T-cell (primary cell): ENCODE measurements at regions not wholly inside any gene's neighbourhood (a gene's known extent, or its start where the extent isn't known, plus 50 kb on each side); places are given as distances from the start of the nearest gene placed in this dataset.
"Not testable (repeated sequence)": the region's sequence is repeated elsewhere in the genome, so short reads cannot be mapped to it uniquely, and the experiment has no call there.

Source experiments
- ATAC-seq, 4 experiments: fragments of 200-7000 bp in 3 of 4; fragments of 150-1000 bp in 1 of 4; cut with Tn5 transposase; replicated peaks in 1 of 4; 1 replicate in 3 of 4; 2 replicates in 1 of 4; pipeline ENCODE4 v1.10.0; 2021; ENCODE audit warnings: moderate library complexity in 3 of 4, mild to moderate bottlenecking in 2 of 4, moderate number of reproducible peaks in 1 of 4
- CTCF ChIA-PET, 2 donors: fragments of 300-600 bp; sonication (Branson Sonifier 250); formaldehyde crosslinking; loops; one replicate each; lab custom pipeline; 2022; ENCODE audit warnings: antibody characterized with exemption in 2 of 2; lab: Charles Lee
- POLR2A ChIA-PET, 2 donors: fragments of 300-600 bp; sonication (Branson Sonifier 250); formaldehyde crosslinking; loops; one replicate each; lab custom pipeline; 2022; ENCODE audit warnings: antibody characterized with exemption in 2 of 2; lab: Charles Lee
- DNase-seq, 35 experiments: peaks; one replicate each; pipeline versions ENCODE4 v3.0.0 to v3.0.0-alpha.2; 2013 to 2023
- H3K27ac ChIP-seq: one replicate; pipeline ENCODE4 v1.5.1; 2013; ENCODE audit warnings: low read length
- H3K27me3 ChIP-seq, 2 experiments: replicated peaks in 1 of 2; 1 replicate in 1 of 2; 2 replicates in 1 of 2; pipeline versions ENCODE4 v1.6.1 to v1.7.0; 2013; ENCODE audit warnings: low read length in 1 of 2, mixed read lengths in 1 of 2; ENCODE audit not compliant: control insufficient read depth in 2 of 2, insufficient read depth in 2 of 2; ENCODE audit errors: extremely low read depth in 1 of 2
- H3K36me3 ChIP-seq, 2 donors: 1 replicate in 1 of 2; 2 replicates in 1 of 2; pipeline versions ENCODE4 v1.6.1 to v1.7.0; 2013; ENCODE audit warnings: low read length in 1 of 2; ENCODE audit not compliant: control insufficient read depth in 2 of 2, insufficient read depth in 1 of 2; ENCODE audit errors: extremely low read depth in 1 of 2
- H3K4me1 ChIP-seq, 2 experiments: 1 replicate in 1 of 2; 2 replicates in 1 of 2; pipeline versions ENCODE4 v1.6.1 to v1.7.0; 2013; ENCODE audit warnings: low read length in 2 of 2, mixed read lengths in 1 of 2; ENCODE audit not compliant: insufficient read depth in 2 of 2, control insufficient read depth in 1 of 2; ENCODE audit errors: extremely low read depth in 1 of 2
- H3K4me3 ChIP-seq, 2 donors: 1 replicate in 1 of 2; 2 replicates in 1 of 2; pipeline versions ENCODE4 v1.5.1 to v1.7.0; 2013; ENCODE audit warnings: mild to moderate bottlenecking in 2 of 2, low read length in 1 of 2, moderate library complexity in 1 of 2; ENCODE audit not compliant: control insufficient read depth in 1 of 2; ENCODE audit errors: extremely low read depth in 1 of 2
- H3K9me3 ChIP-seq: 2 replicates; pipeline ENCODE4 v1.7.0; 2013
- H3K27ac Mint-ChIP-seq, 2 donors: one replicate each; pipeline ENCODE4 v1.8.0; 2020 to 2021; ENCODE audit warnings: mild to moderate bottlenecking in 2 of 2, mixed read lengths in 2 of 2
- H3K27me3 Mint-ChIP-seq, 2 donors: one replicate each; pipeline ENCODE4 v1.8.0; 2021 to 2022; ENCODE audit warnings: mixed read lengths in 2 of 2
- H3K36me3 Mint-ChIP-seq: one replicate; pipeline ENCODE4 v1.8.0; 2021; ENCODE audit warnings: mixed read lengths
- H3K4me1 Mint-ChIP-seq, 3 donors: one replicate each; pipeline ENCODE4 v1.8.0; 2020 to 2022; ENCODE audit warnings: mixed read lengths in 3 of 3, mild to moderate bottlenecking in 1 of 3
- H3K4me3 Mint-ChIP-seq, 3 donors: one replicate each; pipeline ENCODE4 v1.8.0; 2020 to 2022; ENCODE audit warnings: mild to moderate bottlenecking in 3 of 3, mixed read lengths in 3 of 3, moderate library complexity in 3 of 3
- H3K9me3 Mint-ChIP-seq, 3 donors: one replicate each; pipeline ENCODE4 v1.8.0; 2020 to 2022; ENCODE audit warnings: mixed read lengths in 3 of 3
- WGBS: methylation state at CpG from one replicate; pipeline ENCODE4 v1.1.5; 2013; ENCODE audit warnings: missing lambda C conversion rate; ENCODE audit not compliant: insufficient coverage; 5-methylcytosine and 5-hydroxymethylcytosine counted together

- Histone ChIP-seq H3K27me3 (no peaks in the 10 kb centered on the region), H3K36me3 (no peaks in the 10 kb centered on the region), H3K4me3 (no peak overlapping the region), H3K4me1 (no peaks in the 10 kb centered on the region), H3K27ac (no peak overlapping the region), H3K9me3 (no peaks in the 10 kb centered on the region)
- CTCF ChIA-PET, result no interaction called here
- no peaks in the 10 kb centered on the region for H3K27me3 Mint-ChIP-seq
- ATAC-seq (no peak), DNase-seq (no peak)
- no peak overlapping the region for H3K27ac Mint-ChIP-seq
- POLR2A ChIA-PET, result no interaction called here
- no peak overlapping the region for H3K4me3 Mint-ChIP-seq
- no peaks in the 10 kb centered on the region for H3K36me3 Mint-ChIP-seq
- peaks cover 0 to 5% (median 0%) of the 10 kb centered on the region in 3 donors for H3K9me3 Mint-ChIP-seq
- H3K4me1 Mint-ChIP-seq, result no peaks in the 10 kb centered on the region
- no CpG with 5 or more reads among the region's 3 CpGs for WGBS
Measured at GRCh38 chr12:42725809-42726208, 136.3 kb upstream of the PRICKLE1 start.

- Histone ChIP-seq H3K27me3 (no peaks in the 10 kb centered on the region), H3K9me3 (no peaks in the 10 kb centered on the region), H3K27ac (no peak overlapping the region), H3K36me3 (no peaks in the 10 kb centered on the region), H3K4me1 (no peaks in the 10 kb centered on the region), H3K4me3 (no peak overlapping the region)
- no peak for DNase-seq
- ATAC-seq, result no peak
- H3K27ac Mint-ChIP-seq, result no peak overlapping the region
- peaks cover 3 to 35% (median 3%) of the 10 kb centered on the region in 3 donors for H3K9me3 Mint-ChIP-seq
- ChIA-PET POLR2A (interaction anchor here in 1 of 2 donors (0.5 kb wide), 1 partner anchor 393 kb away, joined by 4 read pairs; no protein-coding TSS in a partner anchor), CTCF (no interaction called here)
- no peaks in the 10 kb centered on the region for H3K4me1 Mint-ChIP-seq
- no peaks in the 10 kb centered on the region for H3K27me3 Mint-ChIP-seq
- H3K36me3 Mint-ChIP-seq, result no peaks in the 10 kb centered on the region
- 63% methylated on average over 5 of the region's 5 CpGs for WGBS
- no peak overlapping the region for H3K4me3 Mint-ChIP-seq
Measured at GRCh38 chr12:42716491-42716891, 126.9 kb upstream of the PRICKLE1 start.

GRCh38 chr12:42713566-42713965 lies 124.0 kb upstream of the PRICKLE1 start:
- H3K4me3 ChIP-seq, H3K36me3 ChIP-seq, H3K4me1 ChIP-seq, H3K4me3 Mint-ChIP-seq, H3K27me3 Mint-ChIP-seq, DNase-seq, H3K36me3 Mint-ChIP-seq, ATAC-seq, H3K4me1 Mint-ChIP-seq, H3K27ac ChIP-seq, H3K27ac Mint-ChIP-seq, POLR2A ChIA-PET, CTCF ChIA-PET, H3K9me3 ChIP-seq, H3K27me3 ChIP-seq: not testable (repeated sequence)
- WGBS, result no CpG with 5 or more reads among the region's 3 CpGs
- peaks cover 3 to 49% (median 8%) of the 10 kb centered on the region in 3 donors for H3K9me3 Mint-ChIP-seq

- H3K36me3 Mint-ChIP-seq, result not testable (repeated sequence)
Measured at GRCh38 chr12:42708374-42708773, 118.8 kb upstream of the PRICKLE1 start.

GRCh38 chr12:42707312-42708226 lies 118.0 kb upstream of the PRICKLE1 start:
- ChIA-PET CTCF (no interaction called here), POLR2A (no interaction called here)
- WGBS, result 88% methylated on average over 9 of the region's 11 CpGs
- no peaks in the 10 kb centered on the region for H3K9me3 ChIP-seq
- Mint-ChIP-seq H3K27ac (no peak overlapping the region), H3K27me3 (no peaks in the 10 kb centered on the region), H3K4me1 (no peaks in the 10 kb centered on the region), H3K4me3 (no peak overlapping the region), H3K9me3 (peaks cover 2 to 21% (median 6%) of the 10 kb centered on the region in 3 donors), H3K36me3 (no peaks in the 10 kb centered on the region)
- no peaks in the 10 kb centered on the region for H3K4me1 ChIP-seq
- H3K27ac ChIP-seq, result no peak overlapping the region
- no peaks in the 10 kb centered on the region for H3K36me3 ChIP-seq
- H3K27me3 ChIP-seq, result peaks cover 0 to 5% of the 10 kb centered on the region in 2 experiments
- no peak overlapping the region for H3K4me3 ChIP-seq
- DNase-seq (no peak), ATAC-seq (no peak)

More at GRCh38 chr12:42708374-42708773, 118.8 kb upstream of the PRICKLE1 start:
- 93% methylated on average over 3 of the region's 6 CpGs for WGBS
- ATAC-seq, H3K4me1 ChIP-seq, H3K27me3 Mint-ChIP-seq, H3K36me3 ChIP-seq, H3K27me3 ChIP-seq, H3K4me3 ChIP-seq, H3K9me3 ChIP-seq, CTCF ChIA-PET, H3K27ac Mint-ChIP-seq, POLR2A ChIA-PET, DNase-seq, H3K4me1 Mint-ChIP-seq, H3K27ac ChIP-seq, H3K4me3 Mint-ChIP-seq: not testable (repeated sequence)
- peaks cover 4 to 29% (median 6%) of the 10 kb centered on the region in 3 donors for H3K9me3 Mint-ChIP-seq

GRCh38 chr12:42706321-42706720 lies 116.8 kb upstream of the PRICKLE1 start:
- no peak overlapping the region for H3K27ac ChIP-seq
- POLR2A ChIA-PET, result no interaction called here
- H3K27ac Mint-ChIP-seq, result no peak overlapping the region
- H3K36me3 ChIP-seq, result no peaks in the 10 kb centered on the region
- H3K4me1 Mint-ChIP-seq, result no peaks in the 10 kb centered on the region
- H3K4me1 ChIP-seq, result no peaks in the 10 kb centered on the region
- ATAC-seq (no peak), DNase-seq (no peak)
- no peaks in the 10 kb centered on the region for H3K27me3 Mint-ChIP-seq
- H3K36me3 Mint-ChIP-seq, result no peaks in the 10 kb centered on the region
- CTCF ChIA-PET, result no interaction called here
- no peaks in the 10 kb centered on the region for H3K9me3 ChIP-seq
- peaks cover 2 to 13% (median 5%) of the 10 kb centered on the region in 3 donors for H3K9me3 Mint-ChIP-seq
- peaks cover 0 to 5% of the 10 kb centered on the region in 2 experiments for H3K27me3 ChIP-seq
- WGBS, result no CpG with 5 or more reads among the region's 1 CpG
- no peak overlapping the region for H3K4me3 ChIP-seq
- H3K4me3 Mint-ChIP-seq, result no peak overlapping the region
